Activated B cell treated with CpG ODN at 0.5 μM for 24 hours (primary cell): ENCODE measurements at regions not wholly inside any gene's neighbourhood (a gene's known extent, or its start where the extent isn't known, plus 50 kb on each side); places are given as distances from the start of the nearest gene placed in this dataset.

Experiments used
- ATAC-seq: fragments of 200-7000 bp; cut with Tn5 transposase; one replicate; pipeline ENCODE4 v1.10.0; 2021; ENCODE audit warnings: low read depth, mild to moderate bottlenecking, moderate library complexity
- CTCF ChIA-PET: fragments of 350-600 bp; sonication (Branson Sonifier 250); formaldehyde crosslinking; loops from one replicate; lab custom pipeline; 2021; ENCODE audit warnings: antibody characterized with exemption; lab: Charles Lee
- POLR2A ChIA-PET: fragments of 350-600 bp; sonication (Branson Sonifier 250); formaldehyde crosslinking; loops from one replicate; lab custom pipeline; 2021; ENCODE audit warnings: antibody characterized with exemption; lab: Charles Lee
- DNase-seq: peaks from one replicate; pipeline ENCODE4 v3.0.0; 2022
- H3K27ac Mint-ChIP-seq: one replicate; pipeline ENCODE4 v1.8.0; 2020; ENCODE audit warnings: mixed read lengths
- H3K27me3 Mint-ChIP-seq: one replicate; pipeline ENCODE4 v1.8.0; 2021; ENCODE audit warnings: mixed read lengths
- H3K36me3 Mint-ChIP-seq: one replicate; pipeline ENCODE4 v1.8.0; 2021; ENCODE audit warnings: low read depth, mixed read lengths
- H3K4me1 Mint-ChIP-seq: one replicate; pipeline ENCODE4 v1.8.0; 2021; ENCODE audit warnings: mixed read lengths
- H3K4me3 Mint-ChIP-seq: one replicate; pipeline ENCODE4 v1.8.0; 2020; ENCODE audit warnings: mild to moderate bottlenecking, mixed read lengths
- H3K9me3 Mint-ChIP-seq: one replicate; pipeline ENCODE4 v1.8.0; 2020; ENCODE audit warnings: mixed read lengths
- intact Hi-C: fragments of 100-400 bp; cut with micrococcal nuclease; formaldehyde crosslinking; loops from one replicate; pipeline ENCODE4 v1.15.1; 2024
- TF ChIP-seq, protein P1 (sequence below): fragments of 200-600 bp; IDR thresholded peaks from one replicate; pipeline ENCODE4 v1.8.0; 2022; ENCODE audit warnings: antibody characterized with exemption, mild to moderate bottlenecking

- Mint-ChIP-seq H3K36me3 (no peaks in the 10 kb centered on the region), H3K27ac (no peak overlapping the region), H3K4me3 (no peak overlapping the region), H3K9me3 (peaks cover 7% of the 10 kb centered on the region), H3K4me1 (no peaks in the 10 kb centered on the region), H3K27me3 (no peaks in the 10 kb centered on the region)
- ATAC-seq (no peak), DNase-seq (no peak)
- ChIA-PET POLR2A (no interaction called here), CTCF (no interaction called here)
- TF ChIP-seq, protein P1, sequence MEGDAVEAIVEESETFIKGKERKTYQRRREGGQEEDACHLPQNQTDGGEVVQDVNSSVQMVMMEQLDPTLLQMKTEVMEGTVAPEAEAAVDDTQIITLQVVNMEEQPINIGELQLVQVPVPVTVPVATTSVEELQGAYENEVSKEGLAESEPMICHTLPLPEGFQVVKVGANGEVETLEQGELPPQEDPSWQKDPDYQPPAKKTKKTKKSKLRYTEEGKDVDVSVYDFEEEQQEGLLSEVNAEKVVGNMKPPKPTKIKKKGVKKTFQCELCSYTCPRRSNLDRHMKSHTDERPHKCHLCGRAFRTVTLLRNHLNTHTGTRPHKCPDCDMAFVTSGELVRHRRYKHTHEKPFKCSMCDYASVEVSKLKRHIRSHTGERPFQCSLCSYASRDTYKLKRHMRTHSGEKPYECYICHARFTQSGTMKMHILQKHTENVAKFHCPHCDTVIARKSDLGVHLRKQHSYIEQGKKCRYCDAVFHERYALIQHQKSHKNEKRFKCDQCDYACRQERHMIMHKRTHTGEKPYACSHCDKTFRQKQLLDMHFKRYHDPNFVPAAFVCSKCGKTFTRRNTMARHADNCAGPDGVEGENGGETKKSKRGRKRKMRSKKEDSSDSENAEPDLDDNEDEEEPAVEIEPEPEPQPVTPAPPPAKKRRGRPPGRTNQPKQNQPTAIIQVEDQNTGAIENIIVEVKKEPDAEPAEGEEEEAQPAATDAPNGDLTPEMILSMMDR, result no peak
- intact Hi-C loops, result no loop called here
Observed at GRCh38 chr13:104816726-104817125, 1718.7 kb downstream of the EFNB2 start.

- Mint-ChIP-seq H3K27me3 (no peaks in the 10 kb centered on the region), H3K27ac (no peak overlapping the region), H3K36me3 (no peaks in the 10 kb centered on the region), H3K4me3 (no peak overlapping the region), H3K9me3 (peaks cover 11% of the 10 kb centered on the region), H3K4me1 (no peaks in the 10 kb centered on the region)
- ATAC-seq (no peak), DNase-seq (no peak)
- TF ChIP-seq, protein P1, result no peak
- CTCF ChIA-PET, result no interaction called here
- POLR2A ChIA-PET, result no interaction called here
- intact Hi-C loops, result no loop called here
Observed at GRCh38 chr13:104810242-104810641, 1725.2 kb downstream of the EFNB2 start.

GRCh38 chr13:104809483-104809882 is 1726.0 kb downstream of the EFNB2 start:
- DNase-seq, result no peak
- ChIA-PET CTCF (no interaction called here), POLR2A (no interaction called here)
- Mint-ChIP-seq H3K9me3 (peaks cover 11% of the 10 kb centered on the region), H3K36me3 (no peaks in the 10 kb centered on the region), H3K4me1 (no peaks in the 10 kb centered on the region), H3K4me3 (no peak overlapping the region), H3K27me3 (no peaks in the 10 kb centered on the region), H3K27ac (no peak overlapping the region)
- intact Hi-C loops, result no loop called here
- TF ChIP-seq, protein P1, result no peak
- ATAC-seq, result no peak

- intact Hi-C loops, result no loop called here
- peaks cover 8% of the 10 kb centered on the region for H3K9me3 Mint-ChIP-seq
- no peaks in the 10 kb centered on the region for H3K4me1 Mint-ChIP-seq
- no peak overlapping the region for H3K4me3 Mint-ChIP-seq
- ChIA-PET POLR2A (no interaction called here), CTCF (no interaction called here)
- no peak overlapping the region for H3K27ac Mint-ChIP-seq
- ATAC-seq, result no peak
- H3K36me3 Mint-ChIP-seq, result no peaks in the 10 kb centered on the region
- no peaks in the 10 kb centered on the region for H3K27me3 Mint-ChIP-seq
- TF ChIP-seq, protein P1, result no peak
- DNase-seq, result no peak
Observed at GRCh38 chr13:104805346-104805745, 1730.1 kb downstream of the EFNB2 start.

- no peak for ATAC-seq
- H3K36me3 Mint-ChIP-seq, result no peaks in the 10 kb centered on the region
- no peaks in the 10 kb centered on the region for H3K9me3 Mint-ChIP-seq
Observed at GRCh38 chr13:104799152-104799551, 1732.9 kb upstream of the SLC10A2 start.

More at GRCh38 chr13:104799152-104799551, 1732.9 kb upstream of the SLC10A2 start:
- intact Hi-C loops, result no loop called here
- TF ChIP-seq, protein P1, result no peak
- POLR2A ChIA-PET, result no interaction called here
- Mint-ChIP-seq H3K27me3 (no peaks in the 10 kb centered on the region), H3K4me1 (no peaks in the 10 kb centered on the region), H3K4me3 (no peak overlapping the region), H3K27ac (no peak overlapping the region)
- CTCF ChIA-PET, result no interaction called here
- DNase-seq, result no peak
